MV-4-11 (cell line): ENCODE measurements at regions not wholly inside any gene's neighbourhood (a gene's known extent, or its start where the extent isn't known, plus 50 kb on each side); places are given as distances from the start of the nearest gene placed in this dataset.
A peak's percentile ranks its signal among the peaks of the same experiment; 100 is the strongest.

ENCODE experiments used
- DNase-seq: peaks from one replicate; lab custom pipeline; 2025; lab: John Stamatoyannopoulos, UW

- no peak for DNase-seq
Observed at GRCh38 chr7:53965716-53966115, 576.5 kb upstream of the VSTM2A start.

GRCh38 chr7:53983480-53983879, 558.7 kb upstream of the VSTM2A start:
- DNase-seq, result no peak

GRCh38 chr7:53984776-53985175, 557.4 kb upstream of the VSTM2A start:
- no peak for DNase-seq

GRCh38 chr7:53988376-53988775, 553.8 kb upstream of the VSTM2A start:
- DNase-seq, result no peak

- DNase-seq, result no peak
Observed at GRCh38 chr7:53993224-53993623, 549.0 kb upstream of the VSTM2A start.

GRCh38 chr7:53996876-53997275, 545.3 kb upstream of the VSTM2A start:
- DNase-seq, result no peak

- DNase-seq, result no peak
Observed at GRCh38 chr7:54014765-54015164, 527.4 kb upstream of the VSTM2A start.

- DNase-seq, result peak; percentile 38
Observed at GRCh38 chr7:54015251-54015650, 526.9 kb upstream of the VSTM2A start.

- DNase-seq, result no peak
Observed at GRCh38 chr7:54037873-54038272, 504.3 kb upstream of the VSTM2A start.

- no peak for DNase-seq
Observed at GRCh38 chr7:54060643-54061042, 481.5 kb upstream of the VSTM2A start.

- no peak for DNase-seq
Observed at GRCh38 chr7:54066643-54067042, 475.5 kb upstream of the VSTM2A start.

GRCh38 chr7:54069843-54070242, 472.3 kb upstream of the VSTM2A start:
- DNase-seq, result no peak

- no peak for DNase-seq
Observed at GRCh38 chr7:54072710-54073109, 469.5 kb upstream of the VSTM2A start.

- no peak for DNase-seq
Observed at GRCh38 chr7:54076616-54077015, 465.6 kb upstream of the VSTM2A start.

- no peak for DNase-seq
Observed at GRCh38 chr7:54080525-54080924, 461.6 kb upstream of the VSTM2A start.

- DNase-seq, result no peak
Observed at GRCh38 chr7:54080971-54081370, 461.2 kb upstream of the VSTM2A start.

- DNase-seq, result no peak
Observed at GRCh38 chr7:54084340-54084739, 457.8 kb upstream of the VSTM2A start.

GRCh38 chr7:54090652-54091213, 451.4 kb upstream of the VSTM2A start:
- no peak for DNase-seq

- DNase-seq, result no peak
Observed at GRCh38 chr7:54091322-54091721, 450.9 kb upstream of the VSTM2A start.

- no peak for DNase-seq
Observed at GRCh38 chr7:54097886-54098285, 444.3 kb upstream of the VSTM2A start.

GRCh38 chr7:54109501-54109900, 432.7 kb upstream of the VSTM2A start:
- no peak for DNase-seq

- no peak for DNase-seq
Observed at GRCh38 chr7:54111814-54112511, 430.2 kb upstream of the VSTM2A start.

- DNase-seq, result no peak
Observed at GRCh38 chr7:54112567-54112966, 429.6 kb upstream of the VSTM2A start.
